Heart right ventricle (tissue), 16 donors: ENCODE measurements at regions not wholly inside any gene's neighbourhood (a gene's known extent, or its start where the extent isn't known, plus 50 kb on each side); places are given as distances from the start of the nearest gene placed in this dataset.

ENCODE experiments used
- ATAC-seq, 8 donors: fragments of 200-7000 bp; cut with Tn5 transposase; one replicate each; pipeline ENCODE4 v1.9.1; 2020; ENCODE audit warnings: mild to moderate bottlenecking in 8 of 8, moderate library complexity in 8 of 8, moderate number of reproducible peaks in 1 of 8
- DNase-seq, 2 donors: peaks; one replicate each; pipeline ENCODE4 v3.0.0-alpha.2; 2020
- H3K27ac ChIP-seq, 10 donors: fragments of 200-600 bp; sonication (generic) in 2 of 10; one replicate each; pipeline versions ENCODE4 v1.5.0 to v1.8.0; 2020 to 2022; ENCODE audit warnings: mild to moderate bottlenecking in 3 of 10
- H3K27me3 ChIP-seq, 7 donors: fragments of 200-600 bp; one replicate each; pipeline ENCODE4 v1.8.0; 2021 to 2022; ENCODE audit warnings: mild to moderate bottlenecking in 2 of 7
- H3K36me3 ChIP-seq, 9 donors: fragments of 200-600 bp; sonication (generic) in 1 of 9; one replicate each; pipeline versions ENCODE4 v1.5.0 to v1.8.0; 2020 to 2022; ENCODE audit warnings: mild to moderate bottlenecking in 2 of 9
- H3K4me1 ChIP-seq, 9 donors: fragments of 200-600 bp; sonication (generic) in 1 of 9; one replicate each; pipeline versions ENCODE4 v1.5.0 to v1.8.0; 2020 to 2022; ENCODE audit warnings: mild to moderate bottlenecking in 4 of 9
- H3K4me3 ChIP-seq, 10 donors: fragments of 200-600 bp; sonication (generic) in 2 of 10; one replicate each; pipeline versions ENCODE4 v1.5.0 to v1.8.0; 2020 to 2022; ENCODE audit warnings: mild to moderate bottlenecking in 7 of 10, moderate library complexity in 2 of 10
- H3K9me3 ChIP-seq, 11 donors: fragments of 200-600 bp in 10 of 11; sonication (generic) in 2 of 11; one replicate each; pipeline versions ENCODE4 v1.5.0 to v1.8.0; 2013 to 2022; ENCODE audit warnings: mild to moderate bottlenecking in 2 of 11, control low read depth in 1 of 11, moderate library complexity in 1 of 11
- CTCF ChIP-seq, 9 donors: fragments of 200-600 bp; sonication (generic) in 2 of 9; IDR thresholded peaks; one replicate each; pipeline versions ENCODE4 v1.5.0 to v1.8.0; 2021 to 2022; ENCODE audit warnings: antibody characterized with exemption in 9 of 9, mild to moderate bottlenecking in 5 of 9, moderate library complexity in 1 of 9
- WGBS, 2 donors: extraction: QIAGEN DNeasy Blood & Tissue Kit; methylation state at CpG; one replicate each; pipeline ENCODE4 v1.1.7; 2013; ENCODE audit warnings: inconsistent platforms in 1 of 2; 5-methylcytosine and 5-hydroxymethylcytosine counted together
- intact Hi-C, 10 donors: fragments of 100-400 bp; cut with DNase I; formaldehyde crosslinking; loops; one replicate each; pipeline versions ENCODE4 v1.11.1 to v1.14.2; 2022
- donor health status: Arrhythmogenic right ventricular cardiomyopathy.
- donor health status: ischemic (EF 13 %, LVEDD 7.1; RV severe dilation, severe dysfunction).
- donor health status: healthy with polysubstance abuse.
- donor health status: DM: no; HTN: yes; CAD: no.
- donor health status: DM: no; HTN: no; CAD: no.
- donor health status: ischemic (EF 25% LVEDD 6.9; RV normal size, moderate dysfunction).
- donor health status: ischemic (EF 25% LVEDD 5.7; RV mildly dilated, moderate dysfunction).
- donor health status: healthy.
- donor health status: DM: yes; HTN: yes; CAD: no.
- donor health status: Ischemic cardiomyopathy.
- donor health status: ischemic (EF 35%, LVEDD 5.7; RV mildly dilated, moderate dysfunction).
- donor health status: nonischemic (EF 11% LVEDD 7.7; RV severe dilation, severe dysfunction).
- donor health status: DM: yes; HTN: yes; CAD: no.
- donor health status: PGD.
- donor health status: ischemic (EF 29% LVEDD 5.4; RV normal size, mild dysfunction).
- donor health status: nonischemic (EF 23%, LVEDD 6.1; RV moderate dilation, normal function).

- peaks cover 0 to 9% (median 0%) of the 10 kb centered on the region in 11 donors for H3K9me3 ChIP-seq
- 61% methylated on average over 4 of the region's 4 CpGs for WGBS, 2 donors
- H3K27me3 ChIP-seq, result no peaks in the 10 kb centered on the region
- H3K4me3 ChIP-seq, result no peak overlapping the region
- DNase-seq (no peak), ATAC-seq (no peak)
- H3K36me3 ChIP-seq, result no peaks in the 10 kb centered on the region
- H3K4me1 ChIP-seq, result no peaks in the 10 kb centered on the region
- TF ChIP-seq CTCF (IDR thresholded peaks at IDR 0.05), result no peak
- H3K27ac ChIP-seq, result no peak overlapping the region
- intact Hi-C loops, result loop anchor here in 1 of 10 donors (1.0 kb wide), 1 partner anchor 17 kb away; no protein-coding TSS in a partner anchor
These were observed 1330.1 kb upstream of the PIK3C3 start for GRCh38 chr18:40624959-40625358.

GRCh38 chr18:40613721-40614120 is 1341.3 kb upstream of the PIK3C3 start:
- H3K36me3 ChIP-seq, result no peaks in the 10 kb centered on the region
- intact Hi-C loops, result no loop called here
- no peak for ATAC-seq

GRCh38 chr18:40612356-40612755 is 1342.7 kb upstream of the PIK3C3 start:
- H3K9me3 ChIP-seq, result no peaks in the 10 kb centered on the region
- WGBS, 2 donors, result 62 to 77% methylated on average over 1 of the region's 1 CpG

More at GRCh38 chr18:40613721-40614120, 1341.3 kb upstream of the PIK3C3 start:
- TF ChIP-seq CTCF (IDR thresholded peaks at IDR 0.05), result no peak
- Histone ChIP-seq H3K4me1 (no peaks in the 10 kb centered on the region), H3K4me3 (no peak overlapping the region), H3K27me3 (no peaks in the 10 kb centered on the region), H3K27ac (no peak overlapping the region), H3K9me3 (peaks cover 0 to under 1% (median 0%) of the 10 kb centered on the region in 11 donors)
- DNase-seq, result no peak

DNA sequence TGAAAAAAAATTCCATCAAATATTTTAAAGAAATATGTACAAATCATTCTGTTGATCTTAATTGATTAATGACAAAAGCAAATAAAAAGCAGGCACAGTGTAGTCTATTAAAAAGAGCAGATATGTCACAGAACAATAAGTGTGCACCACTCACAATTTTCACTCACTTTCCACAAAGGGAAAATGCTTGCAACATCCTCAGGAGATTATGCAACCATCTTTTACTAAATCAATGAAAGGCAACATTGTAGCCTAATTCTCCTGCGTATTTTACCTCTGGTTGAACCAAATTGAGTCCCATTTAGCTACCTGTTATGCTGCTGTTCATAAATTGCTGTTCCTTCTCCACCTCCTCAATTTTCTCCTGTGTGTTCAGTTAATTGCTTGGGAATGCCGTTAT is 1346.8 kb upstream of the PIK3C3 start:
- DNase-seq (no peak), ATAC-seq (no peak)
- Histone ChIP-seq H3K4me3 (no peak overlapping the region), H3K27me3 (no peaks in the 10 kb centered on the region), H3K36me3 (no peaks in the 10 kb centered on the region), H3K27ac (no peak overlapping the region), H3K4me1 (no peaks in the 10 kb centered on the region), H3K9me3 (peaks cover 0 to 3% (median 0%) of the 10 kb centered on the region in 11 donors)
- 77 to 83% methylated on average over 2 of the region's 2 CpGs for WGBS, 2 donors
- intact Hi-C loops, result loop anchor here in 1 of 10 donors (1.0 kb wide), 1 partner anchor 16 kb away; no protein-coding TSS in a partner anchor
- TF ChIP-seq CTCF (IDR thresholded peaks at IDR 0.05), result no peak

More at GRCh38 chr18:40612356-40612755, 1342.7 kb upstream of the PIK3C3 start:
- Histone ChIP-seq H3K4me3 (no peak overlapping the region), H3K27ac (no peak overlapping the region), H3K36me3 (no peaks in the 10 kb centered on the region), H3K27me3 (no peaks in the 10 kb centered on the region), H3K4me1 (no peaks in the 10 kb centered on the region)
- DNase-seq (no peak), ATAC-seq (no peak)
- no peak for TF ChIP-seq CTCF (IDR thresholded peaks at IDR 0.05)
- intact Hi-C loops, result no loop called here
